IPS-NIHi11 (cell line): ENCODE measurements at regions not wholly inside any gene's neighbourhood (a gene's known extent, or its start where the extent isn't known, plus 50 kb on each side); places are given as distances from the start of the nearest gene placed in this dataset.
"Not testable (repeated sequence)": the region's sequence is repeated elsewhere in the genome, so short reads cannot be mapped to it uniquely, and the experiment has no call there.

ENCODE experiments used
- DNase-seq: peaks from one replicate; pipeline ENCODE4 v3.0.0; 2012; ENCODE audit warnings: mixed read lengths, low spot score

DNA sequence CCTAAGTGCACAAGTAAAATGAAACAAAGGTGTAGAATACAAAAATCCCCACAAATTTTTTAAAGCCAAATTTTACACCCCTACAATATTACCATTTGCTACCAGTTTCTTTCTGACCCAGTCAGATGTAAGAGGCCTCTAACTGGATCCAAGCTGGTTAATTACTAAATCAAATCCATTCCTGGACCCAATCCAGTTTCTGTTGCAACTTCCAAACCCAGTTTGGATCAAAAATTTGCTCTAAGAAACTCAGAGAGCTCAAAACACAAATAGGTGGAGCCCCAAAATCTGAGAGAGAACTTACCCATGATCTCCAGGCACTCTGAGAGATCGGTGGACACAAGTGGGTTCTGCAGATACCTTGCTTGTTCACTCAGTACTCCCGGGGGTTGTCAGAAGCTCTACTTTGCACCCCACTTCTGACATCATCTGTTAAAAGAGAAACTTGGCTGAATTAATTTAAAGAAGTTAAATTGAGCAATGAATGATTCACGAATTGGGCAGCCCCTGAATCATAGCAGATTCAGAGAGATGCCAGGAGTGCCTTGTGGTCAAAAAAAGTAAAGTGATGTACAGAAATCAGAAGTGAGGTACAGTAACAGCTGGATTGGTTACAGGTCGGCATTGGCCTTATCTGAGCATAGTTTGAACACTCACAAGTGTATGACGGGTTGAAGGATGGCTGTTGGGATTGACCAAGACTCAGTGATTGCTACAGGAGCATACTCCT, 448.0 kb downstream of the KCNT2 start:
- DNase-seq: no peak

DNA sequence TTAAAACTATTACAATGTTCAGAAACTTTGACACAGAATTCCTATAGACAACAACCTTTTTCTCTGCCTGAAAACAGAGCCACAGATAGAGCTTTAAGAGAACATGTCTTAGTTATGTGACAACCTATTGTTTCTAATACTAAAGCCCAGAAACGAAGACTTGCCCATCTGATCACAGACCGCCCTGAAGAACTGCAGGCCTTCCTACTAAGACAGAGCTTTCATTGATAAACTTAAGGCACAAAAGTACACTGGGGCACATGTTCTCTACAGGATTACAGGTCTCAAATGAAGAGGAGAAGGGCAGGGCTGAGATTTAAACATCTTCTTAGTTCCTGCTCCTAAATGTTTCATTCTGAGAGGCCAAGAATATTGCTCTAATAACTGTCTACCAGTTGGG, 452.7 kb downstream of the KCNT2 start:
- no peak for DNase-seq

DNA sequence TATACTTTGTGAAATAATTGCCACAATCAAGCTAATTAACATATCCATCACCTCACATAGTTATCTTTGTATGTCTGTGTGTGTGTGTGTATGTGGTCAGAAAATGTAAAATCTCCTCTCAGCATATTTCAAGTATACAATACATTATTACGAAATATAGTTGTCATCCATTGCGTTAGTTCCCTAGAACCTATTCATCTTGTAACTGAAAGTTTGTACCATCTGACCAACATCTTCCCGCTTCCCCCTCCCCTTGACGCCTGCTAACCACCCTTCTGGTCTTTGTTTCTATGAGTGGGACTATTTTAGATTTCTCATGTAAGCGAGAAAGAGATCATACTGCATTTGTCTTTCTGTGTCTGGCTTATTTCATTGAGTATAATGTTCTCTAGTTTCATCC, 455.3 kb downstream of the KCNT2 start:
- no peak for DNase-seq

DNA sequence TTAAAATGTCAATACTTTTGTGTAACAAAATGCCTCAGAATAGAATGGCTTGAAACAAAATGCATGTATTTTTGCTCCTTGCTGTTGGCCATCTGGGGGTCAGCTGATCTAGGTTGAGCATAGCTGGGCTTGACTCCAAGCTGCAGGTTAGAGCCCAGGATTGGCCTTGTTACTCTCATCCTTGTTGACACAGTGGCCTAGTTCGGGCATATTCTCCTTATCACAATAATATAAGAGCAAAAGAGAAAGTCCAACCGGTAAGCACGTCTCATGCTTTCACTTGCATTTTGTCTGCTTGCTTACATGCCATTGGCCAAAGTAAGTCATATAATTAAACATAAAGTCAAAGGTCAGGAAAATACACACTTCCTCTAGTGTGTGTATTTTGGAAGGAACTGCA, 456.2 kb downstream of the KCNT2 start:
- no peak for DNase-seq

DNA sequence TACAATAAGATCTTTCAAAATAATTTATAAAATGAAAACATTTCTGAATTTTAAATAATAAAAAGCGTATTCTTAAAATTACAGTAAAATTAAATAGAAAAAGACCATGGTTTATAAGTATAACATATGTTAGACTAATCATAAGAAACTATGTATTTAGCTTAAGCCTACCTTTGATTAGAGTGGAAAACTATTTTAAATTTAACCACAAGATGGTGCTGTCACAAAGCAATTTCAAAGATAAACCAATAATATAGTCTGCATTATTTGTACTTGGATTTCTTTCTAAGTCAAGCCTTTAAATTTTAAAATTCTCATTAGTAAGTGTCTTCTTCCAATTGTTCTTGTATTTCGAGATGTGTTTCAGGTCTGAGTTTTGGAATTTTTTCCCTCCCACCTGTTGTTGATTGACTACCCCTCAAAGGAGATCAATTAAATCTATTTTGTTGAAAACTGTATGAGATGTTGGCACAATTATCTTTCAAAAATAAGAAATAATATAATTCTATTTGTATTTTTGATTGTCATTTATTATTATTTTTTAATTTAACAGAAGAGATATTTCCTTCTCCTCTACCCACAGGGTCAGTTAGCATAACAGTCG, 459.8 kb downstream of the KCNT2 start:
- DNase-seq: no peak

DNA sequence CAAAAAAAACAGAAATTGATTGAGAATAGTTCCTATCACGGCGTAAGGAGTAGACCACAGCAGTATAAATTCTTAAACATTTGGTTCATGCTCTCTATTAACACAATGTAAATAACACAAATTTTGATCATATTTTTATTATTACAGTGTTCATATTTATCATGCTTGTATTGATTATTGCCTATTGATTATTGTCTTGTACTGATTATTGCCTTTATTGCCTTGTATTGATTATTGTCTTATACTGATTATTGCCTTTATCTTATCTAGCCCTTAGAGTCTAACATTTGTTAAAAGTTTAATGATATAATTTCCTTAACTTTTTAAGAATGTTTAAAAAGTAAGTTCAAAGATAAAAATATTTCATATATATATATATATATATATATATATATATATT, 460.7 kb downstream of the KCNT2 start:
- no peak for DNase-seq

DNA sequence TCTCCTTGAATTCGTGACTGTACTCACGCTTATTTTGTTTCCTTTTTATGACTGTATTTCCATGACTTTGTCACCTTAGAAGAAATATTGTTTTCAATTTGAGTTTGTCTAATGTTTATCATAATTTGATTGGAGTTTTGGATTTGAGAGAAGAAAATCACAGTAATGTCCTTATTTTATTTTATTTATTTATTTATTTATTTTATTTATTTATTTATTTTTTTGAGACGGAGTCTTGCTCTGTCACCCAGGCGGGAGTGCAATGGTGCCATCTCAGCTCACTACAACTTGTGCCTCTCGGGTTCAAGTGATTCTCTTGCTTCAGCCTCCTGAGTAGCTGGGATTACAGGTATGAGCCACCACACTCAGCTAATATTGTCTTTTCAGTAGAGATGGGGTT, 463.1 kb downstream of the KCNT2 start:
- DNase-seq: not testable (repeated sequence)

DNA sequence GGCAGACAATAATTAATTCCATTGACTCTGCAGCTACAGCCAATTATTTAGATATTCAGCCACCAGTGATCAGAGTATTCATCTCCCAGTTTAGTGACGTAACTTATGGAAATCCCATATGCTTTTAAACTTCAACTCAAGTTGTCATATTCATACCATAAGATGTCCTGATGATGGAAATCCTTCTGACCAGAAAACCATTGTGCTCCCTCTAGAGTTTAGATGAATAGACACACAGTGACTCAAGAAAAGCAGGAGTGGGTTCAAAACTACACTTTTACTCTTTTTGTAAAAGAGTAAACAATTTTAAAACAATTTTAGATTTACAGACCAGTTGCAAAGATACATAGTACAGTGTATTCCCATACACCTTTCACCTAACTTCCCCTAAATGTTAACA, 463.7 kb downstream of the KCNT2 start:
- DNase-seq: no peak

DNA sequence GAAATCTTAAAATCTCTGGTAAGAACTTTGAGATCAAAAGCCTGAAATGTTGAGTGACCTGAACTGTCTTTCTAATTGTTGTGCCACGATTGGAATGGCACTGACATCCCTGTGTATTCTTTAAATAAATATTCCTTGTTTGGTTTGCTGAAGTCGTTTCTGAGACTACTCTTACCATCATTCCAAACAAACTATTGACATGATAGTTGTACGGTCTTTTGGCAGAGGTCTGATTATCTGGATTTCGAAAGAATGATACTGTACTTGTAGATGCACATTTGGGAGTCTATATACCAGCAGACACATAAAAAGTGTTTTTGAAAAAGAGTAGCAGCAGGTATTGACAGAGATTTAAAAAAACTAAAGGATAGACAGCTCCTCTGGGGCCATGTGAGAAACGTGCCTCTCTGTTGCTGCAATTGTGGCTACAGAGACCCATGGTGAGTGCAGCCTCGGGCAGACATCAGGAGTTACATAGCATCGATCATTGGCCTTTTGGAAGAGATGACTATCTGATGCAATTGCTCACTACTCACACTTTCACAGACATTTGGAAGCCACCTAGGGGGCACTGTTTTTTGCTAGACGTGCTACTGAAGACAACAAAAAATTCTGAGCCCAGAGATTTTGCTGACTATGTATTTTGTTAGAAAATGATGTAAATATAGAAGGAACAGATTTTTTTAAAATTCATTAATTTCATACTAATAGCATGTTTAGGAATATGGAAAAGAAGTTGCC, 464.5 kb downstream of the KCNT2 start:
- DNase-seq: peak; percentile 10

DNA sequence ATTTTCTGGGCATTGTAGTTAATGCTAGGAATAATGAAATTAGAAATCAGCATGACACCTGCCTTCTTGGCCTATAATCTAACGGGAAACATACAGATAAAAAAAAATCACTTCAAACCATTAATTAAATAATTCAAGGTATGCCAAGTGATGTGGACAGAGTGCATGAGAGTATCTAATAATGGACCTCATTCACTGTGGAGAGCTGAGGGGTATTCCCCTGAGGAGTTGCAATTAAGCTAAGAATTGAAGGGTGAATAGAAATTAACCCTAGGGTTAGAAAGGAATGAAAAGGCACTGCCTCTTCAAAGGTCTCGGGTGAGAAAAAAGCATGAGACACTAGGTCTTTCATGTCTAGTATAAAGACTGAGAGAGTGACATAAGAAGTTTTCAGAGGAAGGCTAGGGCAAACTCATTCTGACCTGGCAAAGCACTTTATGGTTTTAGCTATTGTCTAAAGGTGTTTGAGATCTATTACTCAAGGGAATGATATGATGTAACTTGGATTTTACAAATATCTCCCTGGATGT, 466.1 kb downstream of the KCNT2 start:
- DNase-seq: no peak

DNA sequence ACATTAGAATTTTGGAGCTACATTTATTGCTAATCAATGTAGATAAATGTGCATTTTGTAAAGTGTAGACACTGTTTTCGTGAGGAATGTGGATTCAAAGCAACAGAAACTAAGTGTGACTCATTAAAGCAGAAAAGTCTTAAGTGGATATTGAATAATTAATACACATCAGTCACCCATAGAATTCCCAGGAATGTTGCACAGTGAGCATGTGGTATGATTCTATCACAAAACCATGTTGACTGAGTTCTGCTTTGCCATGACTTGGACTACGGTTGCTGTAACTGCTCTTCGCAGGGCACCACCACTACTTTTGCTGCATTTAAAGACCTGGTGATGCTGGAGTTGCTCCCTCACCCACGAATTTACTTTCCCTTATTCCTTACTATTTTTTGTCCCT, 471.8 kb downstream of the KCNT2 start:
- DNase-seq: no peak

DNA sequence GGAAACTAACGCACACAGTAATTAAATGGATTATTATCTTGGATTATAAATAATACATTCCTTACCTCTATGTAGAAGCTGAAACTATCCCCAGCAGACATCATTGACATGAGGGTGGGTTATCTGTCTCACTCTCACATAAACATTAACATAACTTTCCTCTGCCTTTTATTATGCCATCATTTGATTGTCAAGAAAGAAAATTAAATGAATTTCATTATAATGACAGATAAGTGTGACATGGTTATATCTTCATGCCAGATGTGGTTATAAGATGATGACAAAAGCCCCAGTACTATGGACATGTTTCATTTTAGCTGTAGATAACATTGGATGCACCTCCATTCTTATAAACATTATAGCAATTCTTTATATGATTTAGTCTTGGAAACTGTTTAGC, 476.5 kb downstream of the KCNT2 start:
- no peak for DNase-seq

DNA sequence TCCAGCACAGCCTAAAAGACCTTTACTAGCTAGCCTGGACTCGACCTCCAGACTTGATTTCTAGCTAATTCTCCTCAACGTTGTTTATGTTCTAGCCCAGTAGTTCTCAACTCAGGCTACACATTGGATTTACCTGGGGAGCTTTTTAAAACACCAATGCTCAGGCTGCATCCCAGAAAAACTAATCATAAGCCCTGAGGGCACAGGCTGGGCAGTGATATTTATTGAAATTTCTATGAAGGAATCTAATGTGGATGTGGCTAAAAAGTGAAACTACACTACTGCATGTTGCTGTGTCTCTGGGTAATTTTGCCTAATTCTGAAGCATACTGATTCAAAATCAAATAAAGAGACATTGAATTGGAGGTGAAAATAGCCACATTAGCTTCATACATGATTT, 479.4 kb downstream of the KCNT2 start:
- DNase-seq: no peak

DNA sequence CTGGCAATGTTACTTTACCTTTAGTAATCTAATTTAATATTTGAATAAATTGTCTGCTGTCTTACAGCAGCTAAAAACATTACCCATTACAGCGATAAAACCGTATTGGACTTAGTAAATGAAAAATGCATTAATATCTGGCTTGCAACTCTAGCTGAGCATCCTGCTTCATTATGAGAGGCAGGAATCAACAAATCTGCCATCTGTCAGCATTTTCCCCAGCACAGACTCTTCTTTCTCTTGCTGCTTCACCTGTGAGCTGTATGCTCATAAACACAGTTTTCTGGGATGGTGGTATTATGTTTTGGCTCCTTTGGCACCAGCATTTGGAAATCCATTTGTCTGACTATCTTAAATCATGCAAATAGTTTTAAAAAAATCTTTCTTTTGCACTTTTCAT, 487.1 kb downstream of the KCNT2 start:
- no peak for DNase-seq

DNA sequence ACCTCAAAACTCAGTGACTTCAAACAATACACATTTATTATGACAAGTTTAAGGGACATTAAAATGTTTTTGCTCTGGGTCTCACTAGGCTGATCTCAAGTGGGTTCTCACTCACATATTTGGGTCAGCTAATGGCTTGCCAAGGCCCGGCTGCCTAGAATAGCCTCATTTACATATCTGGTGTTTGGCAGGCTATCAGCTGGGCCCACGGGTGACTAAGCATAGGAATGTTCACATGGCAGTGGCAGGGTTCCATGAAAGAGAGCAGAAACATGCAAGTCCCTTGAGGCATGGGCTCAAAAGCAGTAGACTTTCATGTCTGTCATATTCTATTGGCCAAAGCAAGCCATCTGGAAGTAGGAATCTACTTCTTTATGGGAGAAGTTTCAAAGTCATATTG, 492.6 kb downstream of the KCNT2 start:
- peak; percentile 18 for DNase-seq

DNA sequence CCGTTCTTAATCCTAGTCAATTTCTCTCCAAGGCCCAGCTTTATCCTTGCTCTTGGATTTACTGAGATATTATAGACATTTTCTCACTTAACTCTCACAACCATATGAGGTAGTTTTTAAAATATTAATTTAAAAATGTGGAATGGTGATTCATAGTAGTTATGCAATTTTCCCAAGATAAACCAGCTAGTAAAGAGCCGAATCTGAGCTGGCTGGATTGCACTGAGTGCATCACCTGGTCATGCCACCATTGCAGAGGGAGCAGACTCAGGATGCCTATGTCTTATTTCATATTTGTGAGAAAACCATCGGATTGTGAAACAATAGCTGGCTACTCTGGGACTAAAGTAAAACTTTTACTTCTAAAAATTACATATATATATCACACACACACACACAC, 494.0 kb downstream of the KCNT2 start:
- DNase-seq: no peak

DNA sequence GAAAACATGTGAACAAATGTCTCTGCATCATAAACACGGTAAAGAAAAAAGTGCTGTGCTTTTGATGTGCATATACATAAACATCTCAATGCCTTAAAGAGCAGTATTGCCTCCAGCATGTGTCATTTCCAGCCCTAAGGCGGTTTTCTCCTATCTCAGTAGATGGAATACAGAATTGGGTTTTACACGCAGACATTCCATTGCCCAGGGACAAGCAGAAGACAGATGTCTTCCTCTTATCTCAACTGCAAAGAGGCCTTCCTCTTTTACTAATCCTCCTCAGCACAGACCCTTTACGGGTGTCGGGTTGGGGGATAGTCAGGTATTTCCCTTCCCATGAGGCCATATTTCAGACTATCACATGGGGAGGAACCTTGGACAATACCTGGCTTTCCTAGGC, 499.2 kb downstream of the KCNT2 start:
- not testable (repeated sequence) for DNase-seq

DNA sequence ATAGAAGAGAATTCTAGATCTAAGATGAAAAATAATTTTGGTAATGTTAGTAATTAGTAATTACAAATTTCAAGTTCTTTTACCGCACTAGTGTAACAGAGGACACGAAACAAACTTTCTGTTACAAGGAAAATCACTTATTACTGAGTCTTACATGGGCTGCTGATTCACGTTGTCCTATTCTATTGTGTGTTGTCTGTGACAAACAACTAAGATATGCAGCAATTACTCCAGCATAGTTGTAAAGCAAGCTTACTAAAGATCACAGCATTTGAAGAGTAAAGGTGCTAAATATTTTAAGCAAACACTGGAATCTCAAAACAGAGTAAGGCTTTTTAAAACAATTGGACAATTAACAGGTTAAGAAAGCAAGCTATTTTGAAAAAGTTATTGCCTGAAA, 502.3 kb downstream of the KCNT2 start:
- DNase-seq: no peak

DNA sequence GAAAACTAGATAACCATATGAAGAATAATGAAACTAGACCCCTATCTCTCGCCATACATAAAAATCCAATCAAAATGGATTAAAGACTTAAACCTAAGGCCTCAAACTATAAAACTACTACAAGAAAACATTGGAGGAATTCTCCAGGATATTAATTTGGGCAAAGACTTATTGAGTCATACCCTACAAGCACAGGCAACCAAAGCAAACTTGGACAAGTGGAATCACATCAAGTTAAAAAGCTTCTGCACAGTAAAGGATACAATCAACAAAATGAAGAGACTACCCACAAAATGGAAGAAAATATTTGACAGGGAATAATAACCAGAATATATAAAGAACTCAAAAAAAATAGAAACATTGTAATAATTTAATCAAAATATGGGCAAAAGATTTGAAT, 505.4 kb downstream of the KCNT2 start:
- no peak for DNase-seq

DNA sequence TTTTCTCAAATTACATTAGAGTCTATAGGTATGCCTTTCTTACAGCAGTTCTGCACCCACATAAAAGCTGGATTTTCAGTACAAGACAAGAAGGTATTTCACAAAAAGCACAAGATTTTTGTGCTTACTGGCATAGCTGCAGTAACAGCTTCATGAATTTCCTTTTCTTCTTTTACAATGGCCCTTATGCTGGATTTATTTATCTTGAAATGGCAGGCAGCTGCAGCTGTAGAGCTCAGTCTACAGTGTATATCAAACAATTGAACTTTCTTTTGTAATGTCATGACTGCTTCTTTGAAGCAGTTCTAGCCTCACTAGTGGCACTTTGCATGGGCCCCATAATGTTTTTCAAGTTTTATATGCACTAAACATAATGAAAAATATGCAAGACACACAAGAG, 510.2 kb downstream of the KCNT2 start:
- DNase-seq: no peak

DNA sequence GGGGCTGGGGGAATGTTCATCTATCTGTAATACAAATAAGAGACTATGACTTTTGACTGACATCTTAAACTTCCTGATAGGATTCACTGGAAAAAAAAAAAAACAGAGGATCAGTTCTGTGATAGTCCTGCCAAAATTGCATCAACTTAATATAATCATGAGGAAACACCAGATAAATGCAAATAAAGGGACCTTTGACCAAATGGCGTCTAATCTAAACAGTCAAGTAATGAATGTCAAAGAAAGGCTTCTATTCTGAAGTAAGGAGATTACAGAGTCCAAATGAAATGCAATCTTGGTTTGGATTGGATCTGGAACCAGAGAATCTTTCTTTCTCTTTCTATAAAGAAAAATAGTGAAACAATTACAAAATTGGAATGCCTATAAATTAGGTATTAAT, 513.4 kb downstream of the KCNT2 start:
- no peak for DNase-seq

DNA sequence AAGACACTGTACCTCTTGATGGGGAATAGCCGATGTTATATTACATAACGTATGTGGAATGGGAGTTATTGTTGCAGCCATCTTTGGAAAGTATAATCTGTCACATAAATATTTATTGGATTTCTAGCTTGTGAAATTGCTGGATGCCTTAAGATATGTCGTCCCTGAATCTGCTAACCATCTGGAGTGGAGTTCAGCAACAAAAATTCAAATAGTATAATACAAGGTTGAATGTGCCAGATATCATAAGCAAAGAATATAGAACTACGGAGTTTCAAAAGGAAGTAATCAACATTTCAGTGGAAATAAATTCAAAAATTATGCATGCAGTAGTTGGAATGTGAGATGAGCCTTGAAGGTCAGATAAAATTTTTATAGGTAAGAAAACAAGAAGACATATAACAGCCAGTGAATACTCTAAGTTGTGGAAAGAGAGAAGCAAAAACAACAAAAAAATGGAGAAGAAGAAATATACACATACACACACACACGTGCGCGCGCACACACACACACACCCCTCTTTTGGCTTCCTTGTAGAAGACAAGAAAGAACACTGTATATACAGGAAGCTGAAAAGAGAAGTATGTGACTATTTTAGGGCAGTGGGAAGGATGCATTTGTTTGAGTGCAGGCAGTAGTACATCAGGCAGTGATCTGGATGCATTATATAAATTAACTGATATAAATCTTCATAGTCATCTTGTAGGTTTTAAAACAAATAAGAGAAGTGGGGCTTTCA, 516.7 kb downstream of the KCNT2 start:
- no peak for DNase-seq

DNA sequence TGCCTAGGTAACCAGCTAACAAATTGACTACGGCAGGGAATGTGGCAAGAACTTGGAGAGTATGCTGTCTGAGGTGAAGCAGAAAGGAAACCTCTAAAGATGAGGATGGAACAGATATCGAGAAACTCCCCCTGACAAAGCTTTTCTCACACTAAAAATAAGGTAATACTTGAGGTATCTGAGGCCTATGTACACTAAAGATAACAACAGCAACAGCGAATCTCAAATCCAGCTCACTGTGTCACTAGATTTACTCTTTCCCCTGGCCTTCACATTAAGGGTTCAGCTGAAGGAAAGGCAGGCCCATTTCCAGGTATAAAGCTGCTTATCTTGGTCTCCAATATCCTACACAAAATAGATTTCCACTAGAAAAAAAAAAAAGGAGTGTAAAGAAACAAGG, 518.0 kb downstream of the KCNT2 start:
- no peak for DNase-seq
